Trophoblast cell (in vitro differentiated cells and primary cell): ENCODE measurements at regions not wholly inside any gene's neighbourhood (a gene's known extent, or its start where the extent isn't known, plus 50 kb on each side); places are given as distances from the start of the nearest gene placed in this dataset.
"Not testable (repeated sequence)": the region's sequence is repeated elsewhere in the genome, so short reads cannot be mapped to it uniquely, and the experiment has no call there.

Experiments used
- DNase-seq, 2 donors: peaks; one replicate each; pipeline ENCODE4 v3.0.0-alpha.2; 2016
- H2AFZ ChIP-seq: 2 replicates; pipeline ENCODE4 v1.6.1; 2013; ENCODE audit warnings: low read length, moderate library complexity, mild to moderate bottlenecking; ENCODE audit not compliant: insufficient read depth, poor library complexity
- H2AK5ac ChIP-seq: 2 replicates; pipeline ENCODE4 v1.6.1; 2013; ENCODE audit warnings: mild to moderate bottlenecking, low read length
- H2BK120ac ChIP-seq: 2 replicates; pipeline ENCODE4 v1.6.1; 2013; ENCODE audit warnings: low read length, mild to moderate bottlenecking, moderate library complexity; ENCODE audit not compliant: insufficient read depth, poor library complexity
- H2BK12ac ChIP-seq: 2 replicates; pipeline ENCODE4 v1.6.1; 2013; ENCODE audit warnings: mild to moderate bottlenecking, low read length, moderate library complexity
- H2BK5ac ChIP-seq: 2 replicates; pipeline ENCODE4 v1.6.1; 2013; ENCODE audit warnings: low read length, low read depth, moderate library complexity, mild to moderate bottlenecking; ENCODE audit not compliant: poor library complexity
- H3K14ac ChIP-seq: 2 replicates; pipeline ENCODE4 v1.6.1; 2013; ENCODE audit warnings: mild to moderate bottlenecking, low read length
- H3K18ac ChIP-seq: 2 replicates; pipeline ENCODE4 v1.6.1; 2013; ENCODE audit warnings: mild to moderate bottlenecking, low read length
- H3K23ac ChIP-seq: 2 replicates; pipeline ENCODE4 v1.6.1; 2013; ENCODE audit warnings: low read length
- H3K27ac ChIP-seq: 2 replicates; pipeline ENCODE4 v1.5.1; 2013; ENCODE audit warnings: low read depth, mild to moderate bottlenecking, inconsistent platforms, low read length, moderate library complexity
- H3K27me3 ChIP-seq: 2 replicates; pipeline ENCODE4 v1.6.1; 2013; ENCODE audit warnings: inconsistent platforms, mild to moderate bottlenecking, low read length, moderate library complexity; ENCODE audit not compliant: insufficient read depth
- H3K36me3 ChIP-seq, 2 experiments: 1 replicate in 1 of 2; 2 replicates in 1 of 2; pipeline ENCODE4 v1.6.1; 2013; ENCODE audit warnings: low read length in 2 of 2, mild to moderate bottlenecking in 2 of 2, moderate library complexity in 1 of 2; ENCODE audit not compliant: insufficient read depth in 2 of 2, control insufficient read depth in 1 of 2
- H3K4ac ChIP-seq: 2 replicates; pipeline ENCODE4 v1.6.1; 2013; ENCODE audit warnings: low read depth, mild to moderate bottlenecking, low read length, moderate library complexity
- H3K4me1 ChIP-seq, 2 experiments: 1 replicate in 1 of 2; 2 replicates in 1 of 2; pipeline ENCODE4 v1.6.1; 2013; ENCODE audit warnings: low read length in 2 of 2, mild to moderate bottlenecking in 2 of 2, moderate library complexity in 1 of 2; ENCODE audit not compliant: insufficient read depth in 2 of 2, control insufficient read depth in 1 of 2
- H3K4me2 ChIP-seq: 2 replicates; pipeline ENCODE4 v1.6.1; 2013; ENCODE audit warnings: inconsistent platforms, mild to moderate bottlenecking, low read length, moderate library complexity
- H3K4me3 ChIP-seq: 2 replicates; pipeline ENCODE4 v1.5.1; 2013; ENCODE audit warnings: mild to moderate bottlenecking, low read depth, low read length, inconsistent platforms
- H3K79me1 ChIP-seq: one replicate; pipeline ENCODE4 v1.6.1; 2013; ENCODE audit warnings: low read length
- H3K79me2 ChIP-seq: 2 replicates; pipeline ENCODE4 v1.6.1; 2013; ENCODE audit warnings: low read length, mild to moderate bottlenecking; ENCODE audit not compliant: control insufficient read depth, insufficient read depth, poor library complexity
- H3K9ac ChIP-seq: 2 replicates; pipeline ENCODE4 v1.6.1; 2013; ENCODE audit warnings: mild to moderate bottlenecking, low read length
- H3K9me3 ChIP-seq: 2 replicates; pipeline ENCODE4 v1.6.1; 2013; ENCODE audit warnings: low read depth, mild to moderate bottlenecking, control low read depth, inconsistent platforms, low read length; ENCODE audit not compliant: insufficient read depth
- H4K12ac ChIP-seq: 2 replicates; pipeline ENCODE4 v1.6.1; 2013; ENCODE audit warnings: low read depth, mild to moderate bottlenecking, low read length, moderate library complexity
- H4K8ac ChIP-seq: 2 replicates; pipeline ENCODE4 v1.6.1; 2013; ENCODE audit warnings: low read depth, mild to moderate bottlenecking, low read length, moderate library complexity
- H4K91ac ChIP-seq: one replicate; pipeline ENCODE4 v1.6.1; 2013; ENCODE audit warnings: low read depth, mild to moderate bottlenecking, low read length, moderate library complexity
- WGBS: extraction: QIAGEN DNeasy Blood & Tissue Kit; methylation state at CpG from one replicate; pipeline ENCODE4 v1.1.7; 2013; ENCODE audit warnings: missing lambda C conversion rate; ENCODE audit not compliant: insufficient read length, insufficient coverage; ENCODE audit errors: extremely low coverage; 5-methylcytosine and 5-hydroxymethylcytosine counted together

DNA sequence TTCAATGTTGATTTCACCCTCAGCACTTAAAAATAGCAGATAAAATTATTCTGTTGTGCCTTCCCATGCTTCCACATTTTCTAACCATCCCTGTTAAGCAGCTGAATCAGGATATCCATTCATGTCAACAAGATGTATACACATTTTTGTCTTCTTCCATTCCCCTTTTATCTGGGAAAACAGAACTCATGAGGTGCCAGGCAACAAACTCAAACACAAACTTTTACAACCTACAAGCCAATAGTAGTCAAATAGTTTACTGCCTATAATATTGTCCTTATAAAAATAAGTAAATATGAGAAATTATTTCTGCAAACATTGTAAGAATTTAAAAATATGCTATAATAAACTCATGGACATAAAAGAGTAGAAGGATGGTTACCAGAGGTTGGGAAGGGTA is 1569.8 kb downstream of the REEP3 start:
- H3K27ac ChIP-seq: no peak overlapping the region
- no peaks in the 10 kb centered on the region for H3K79me2 ChIP-seq
- H3K4me1 ChIP-seq: no peaks in the 10 kb centered on the region
- H3K4ac ChIP-seq: no peak overlapping the region
- no peak overlapping the region for H3K14ac ChIP-seq
- no peak overlapping the region for H3K9ac ChIP-seq
- no peak overlapping the region for H2BK5ac ChIP-seq
- H3K27me3 ChIP-seq: no peaks in the 10 kb centered on the region
- H3K4me3 ChIP-seq: no peak overlapping the region
- H2BK12ac ChIP-seq: no peak overlapping the region
- no peak overlapping the region for H2AK5ac ChIP-seq
- H3K18ac ChIP-seq: no peak overlapping the region
- H4K91ac ChIP-seq: no peak overlapping the region
- no peak for DNase-seq
- H4K8ac ChIP-seq: no peak overlapping the region
- H3K4me2 ChIP-seq: no peak overlapping the region
- H3K23ac ChIP-seq: no peak overlapping the region
- H3K79me1 ChIP-seq: no peaks in the 10 kb centered on the region
- no peaks in the 10 kb centered on the region for H3K9me3 ChIP-seq
- no peak overlapping the region for H2BK120ac ChIP-seq
- no peak overlapping the region for H4K12ac ChIP-seq
- H3K36me3 ChIP-seq: no peaks in the 10 kb centered on the region
- H2AFZ ChIP-seq: no peak overlapping the region

DNA sequence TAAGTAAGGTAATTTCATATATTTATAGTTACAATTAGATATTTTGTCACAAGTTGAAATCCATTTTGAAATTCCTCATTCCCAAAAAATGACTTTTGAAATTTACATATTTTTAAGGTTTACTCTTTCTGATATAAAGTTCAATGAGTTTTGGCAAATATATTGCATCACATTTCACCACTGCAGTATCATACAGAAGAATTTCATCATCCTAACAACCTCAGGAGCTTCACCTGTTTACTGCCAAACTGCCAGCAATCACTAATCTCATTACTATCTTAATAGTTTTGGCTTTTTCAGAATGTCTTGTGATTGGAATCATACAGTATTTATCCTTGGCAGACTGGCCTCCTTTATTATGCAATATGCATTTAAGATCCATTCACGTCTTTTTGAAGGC is 1578.9 kb downstream of the REEP3 start:
- H2BK12ac ChIP-seq: no peak overlapping the region
- H2BK5ac ChIP-seq: no peak overlapping the region
- H3K79me2 ChIP-seq: no peaks in the 10 kb centered on the region
- no peaks in the 10 kb centered on the region for H3K27me3 ChIP-seq
- no peak overlapping the region for H3K4me2 ChIP-seq
- H3K4me3 ChIP-seq: no peak overlapping the region
- H3K9me3 ChIP-seq: no peaks in the 10 kb centered on the region
- H3K4me1 ChIP-seq: no peaks in the 10 kb centered on the region
- no peak overlapping the region for H2AK5ac ChIP-seq
- H3K36me3 ChIP-seq: no peaks in the 10 kb centered on the region
- H3K27ac ChIP-seq: no peak overlapping the region
- no CpG with 5 or more reads among the region's 1 CpG for WGBS
- H4K8ac ChIP-seq: no peak overlapping the region
- H4K12ac ChIP-seq: no peak overlapping the region
- H3K23ac ChIP-seq: no peak overlapping the region
- DNase-seq: no peak
- no peak overlapping the region for H3K18ac ChIP-seq
- H3K4ac ChIP-seq: no peak overlapping the region
- H4K91ac ChIP-seq: no peak overlapping the region
- H3K79me1 ChIP-seq: no peaks in the 10 kb centered on the region
- H2AFZ ChIP-seq: no peak overlapping the region
- H3K9ac ChIP-seq: no peak overlapping the region
- no peak overlapping the region for H2BK120ac ChIP-seq
- H3K14ac ChIP-seq: no peak overlapping the region

DNA sequence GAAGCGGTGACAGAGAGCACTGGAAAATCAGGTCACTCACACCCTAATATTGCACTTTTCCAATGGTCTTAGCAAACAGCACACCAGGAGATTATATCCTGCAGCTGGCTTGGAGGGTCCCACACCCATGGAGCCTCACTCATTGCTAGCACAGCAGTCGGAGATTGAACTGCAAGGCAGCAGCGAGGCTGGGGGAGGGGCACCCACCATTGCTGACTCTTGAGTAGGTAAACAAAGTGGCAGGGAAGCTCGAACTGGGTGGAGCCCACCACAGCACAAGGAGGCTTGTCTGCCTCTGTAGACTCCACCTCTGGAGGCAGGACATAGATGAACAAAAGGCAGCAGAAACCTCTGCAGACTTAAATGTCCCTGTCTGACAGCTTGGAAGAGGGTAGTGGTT is 1579.7 kb downstream of the REEP3 start:
- not testable (repeated sequence) for H3K23ac ChIP-seq, H3K14ac ChIP-seq, H2BK120ac ChIP-seq, H3K79me1 ChIP-seq, H4K91ac ChIP-seq, H2AFZ ChIP-seq, H4K8ac ChIP-seq, H3K27ac ChIP-seq, H2BK12ac ChIP-seq, H3K4ac ChIP-seq, H3K9ac ChIP-seq, H3K4me3 ChIP-seq, H3K4me1 ChIP-seq, H3K18ac ChIP-seq, H3K79me2 ChIP-seq, DNase-seq, H3K4me2 ChIP-seq, H2BK5ac ChIP-seq, H4K12ac ChIP-seq, H3K9me3 ChIP-seq, H2AK5ac ChIP-seq, H3K36me3 ChIP-seq, H3K27me3 ChIP-seq
- WGBS: no CpG with 5 or more reads among the region's 4 CpGs

GRCh38 chr10:65110009-65110408 is 1588.8 kb downstream of the REEP3 start:
- H2BK5ac ChIP-seq: no peak overlapping the region
- H3K27me3 ChIP-seq: no peaks in the 10 kb centered on the region
- no peak for DNase-seq
- H3K14ac ChIP-seq: no peak overlapping the region
- H3K4me2 ChIP-seq: no peak overlapping the region
- no peaks in the 10 kb centered on the region for H3K79me1 ChIP-seq
- no peak overlapping the region for H2BK12ac ChIP-seq
- H3K9ac ChIP-seq: no peak overlapping the region
- H4K91ac ChIP-seq: no peak overlapping the region
- H3K4ac ChIP-seq: no peak overlapping the region
- no peaks in the 10 kb centered on the region for H3K79me2 ChIP-seq
- no peak overlapping the region for H3K4me3 ChIP-seq
- no peak overlapping the region for H3K18ac ChIP-seq
- H4K12ac ChIP-seq: no peak overlapping the region
- H3K23ac ChIP-seq: no peak overlapping the region
- H3K36me3 ChIP-seq: no peaks in the 10 kb centered on the region
- no CpG with 5 or more reads among the region's 2 CpGs for WGBS
- no peak overlapping the region for H2AFZ ChIP-seq
- no peak overlapping the region for H3K27ac ChIP-seq
- H4K8ac ChIP-seq: no peak overlapping the region
- no peaks in the 10 kb centered on the region for H3K9me3 ChIP-seq
- H2BK120ac ChIP-seq: no peak overlapping the region
- H3K4me1 ChIP-seq: no peaks in the 10 kb centered on the region
- no peak overlapping the region for H2AK5ac ChIP-seq

DNA sequence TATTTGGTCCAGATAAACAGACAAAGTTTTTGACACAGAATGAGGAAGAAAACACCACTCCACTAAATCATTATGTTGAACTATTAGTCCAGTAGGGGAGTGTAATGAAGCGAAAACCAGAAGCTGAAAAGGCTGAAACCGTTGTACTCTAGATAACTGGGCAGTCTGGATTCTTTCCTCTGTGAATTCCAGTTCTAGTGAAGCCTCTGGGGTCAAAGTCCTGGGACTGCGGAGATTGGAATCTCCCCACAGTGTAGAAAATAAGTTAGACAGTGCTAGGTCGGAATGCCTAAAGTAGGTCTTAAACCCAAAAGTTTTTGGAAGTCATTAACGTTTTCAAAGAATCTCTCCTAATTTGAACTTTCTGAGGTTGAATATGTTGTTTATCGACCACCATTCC is 1589.9 kb downstream of the REEP3 start:
- H3K18ac ChIP-seq, H2BK12ac ChIP-seq: not testable (repeated sequence)

More for the DNA sequence above, 1589.9 kb downstream of the REEP3 start:
- H3K9me3 ChIP-seq, H3K9ac ChIP-seq, H3K4ac ChIP-seq, H4K8ac ChIP-seq, H2AFZ ChIP-seq, H3K14ac ChIP-seq, H3K4me3 ChIP-seq, DNase-seq, H2BK120ac ChIP-seq, H3K4me1 ChIP-seq, H3K79me1 ChIP-seq, H3K27me3 ChIP-seq, H4K91ac ChIP-seq, H3K79me2 ChIP-seq, H4K12ac ChIP-seq, H3K36me3 ChIP-seq, H3K4me2 ChIP-seq, H3K27ac ChIP-seq, H3K23ac ChIP-seq, H2BK5ac ChIP-seq, H2AK5ac ChIP-seq: not testable (repeated sequence)
- WGBS: no CpG with 5 or more reads among the region's 6 CpGs
